Activated CD8-positive, alpha-beta memory T cell treated with anti-CD3 and anti-CD28 coated beads for 24 hours (primary cell): ENCODE measurements at regions not wholly inside any gene's neighbourhood (a gene's known extent, or its start where the extent isn't known, plus 50 kb on each side); places are given as distances from the start of the nearest gene placed in this dataset.

Experiments
- DNase-seq: peaks from one replicate; pipeline ENCODE4 v3.0.0-alpha.2; 2020

DNA sequence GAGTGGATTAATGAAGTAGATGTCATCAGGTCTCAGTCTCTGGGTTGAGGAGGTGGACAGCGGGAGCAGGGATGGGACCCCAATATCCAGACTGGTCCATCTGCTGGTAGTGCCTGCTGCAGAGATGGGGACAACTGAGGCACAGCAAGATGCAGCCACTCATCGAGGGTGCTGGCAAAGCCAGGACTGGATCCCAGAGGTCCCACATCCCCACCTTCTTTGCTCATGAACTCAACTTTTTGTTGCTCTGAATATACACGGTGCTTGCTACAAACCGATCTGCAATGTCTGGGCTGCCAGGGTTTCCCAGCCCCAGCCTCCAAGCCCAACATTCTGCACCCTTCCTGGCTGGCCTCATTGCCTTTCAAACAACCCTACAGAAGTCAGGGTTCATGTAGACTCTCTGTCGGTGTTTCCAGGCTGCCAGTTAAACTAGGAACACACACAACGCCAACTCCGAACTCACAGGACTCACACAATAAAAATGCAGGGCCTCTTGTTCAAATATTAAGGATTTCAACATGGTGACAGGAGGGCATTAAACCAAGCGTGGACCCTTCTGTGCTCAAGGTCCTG, 168.2 kb downstream of the MN1 start:
- DNase-seq, result no peak

DNA sequence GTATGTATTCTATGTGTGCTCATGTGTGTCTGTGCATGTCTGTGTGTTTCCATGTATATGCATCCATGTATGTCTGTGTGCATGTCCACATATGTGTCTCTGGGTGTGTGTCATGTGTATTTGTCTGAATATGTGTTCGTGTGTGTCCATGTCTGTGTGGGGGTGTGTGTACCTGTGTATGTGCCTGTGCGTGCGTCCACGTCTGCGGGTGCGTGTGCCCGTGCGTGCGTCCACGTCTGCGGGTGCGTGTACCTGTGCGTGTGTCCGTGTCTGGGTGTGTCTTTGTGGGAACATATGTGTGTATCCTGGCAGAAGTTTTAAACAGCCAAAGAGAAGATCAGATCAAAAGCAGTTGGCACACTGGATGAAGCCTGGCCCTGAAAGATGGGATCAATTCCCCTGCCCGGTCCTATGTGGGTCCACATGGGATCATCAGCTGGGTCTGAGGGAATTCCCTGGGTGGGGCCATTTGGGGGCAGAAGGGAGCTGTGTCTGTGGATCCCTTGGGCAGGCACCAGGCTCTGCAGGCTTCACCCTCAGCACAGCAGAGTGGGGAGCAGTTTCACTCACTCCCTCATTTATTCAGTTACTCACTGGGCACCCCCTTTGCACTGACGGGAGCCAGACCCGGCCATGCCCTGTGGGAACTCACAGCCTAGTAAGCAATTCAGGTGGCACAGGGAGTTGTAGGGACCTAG, 167.4 kb downstream of the MN1 start:
- no peak for DNase-seq

GRCh38 chr22:27635435-27635834, 166.1 kb downstream of the MN1 start:
- no peak for DNase-seq

GRCh38 chr22:27635852-27636251, 165.7 kb downstream of the MN1 start:
- no peak for DNase-seq

DNA sequence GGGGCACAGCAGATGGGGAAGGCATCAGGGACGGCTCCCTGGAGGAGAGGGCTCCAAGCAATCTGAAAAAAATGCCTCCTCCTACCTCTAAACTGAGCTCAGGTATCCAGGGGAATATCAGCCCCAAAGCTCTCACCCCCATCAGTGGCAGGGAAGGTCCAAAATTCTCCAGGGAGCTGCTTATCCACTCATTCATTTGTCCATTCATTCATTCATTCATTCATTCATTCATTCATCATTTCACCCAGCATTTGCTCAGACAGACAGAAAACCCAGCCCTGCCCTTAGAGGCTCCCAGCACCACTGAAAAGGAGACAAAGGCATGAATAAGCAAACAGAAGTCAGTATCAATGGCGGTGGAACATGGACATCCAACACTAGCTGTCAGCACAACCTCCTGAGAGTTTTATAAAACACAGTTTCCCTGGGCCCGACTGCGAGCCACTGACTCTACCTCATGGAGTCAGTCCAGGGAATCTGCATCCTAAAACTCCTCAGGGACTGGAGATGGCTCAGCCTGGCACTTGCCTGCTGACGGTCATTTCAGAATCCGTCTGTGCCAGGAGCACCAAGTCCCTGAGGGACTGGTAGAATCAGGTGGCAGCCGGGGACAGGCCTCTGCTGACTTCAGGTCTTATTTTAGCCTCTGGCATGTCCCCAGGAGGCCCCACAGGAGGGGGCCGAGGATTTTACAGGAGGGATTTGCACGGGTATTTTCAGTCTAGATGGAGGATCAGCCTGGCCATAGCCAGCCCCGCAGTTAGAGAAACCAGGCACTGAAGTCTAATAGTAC, 164.6 kb downstream of the MN1 start:
- no peak for DNase-seq

DNA sequence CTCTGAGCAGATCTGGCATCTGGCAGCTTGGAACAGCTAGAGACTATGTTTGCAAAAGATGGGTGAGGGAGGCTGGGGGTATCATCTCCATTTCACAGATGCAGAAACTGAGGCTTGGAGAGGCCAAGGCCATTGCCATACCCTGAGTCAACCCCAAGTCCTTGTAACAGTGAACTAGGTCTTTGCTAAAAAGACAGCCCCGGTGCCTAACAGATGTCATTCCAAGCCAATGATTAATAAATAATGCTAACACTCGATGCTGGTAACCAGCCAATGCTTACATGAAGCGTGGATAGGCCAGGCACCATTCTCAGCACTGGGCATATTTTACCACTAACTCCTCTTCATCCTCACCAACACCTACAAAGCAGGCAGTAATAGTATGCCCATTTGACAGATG, 164.0 kb downstream of the MN1 start:
- DNase-seq, result no peak

DNA sequence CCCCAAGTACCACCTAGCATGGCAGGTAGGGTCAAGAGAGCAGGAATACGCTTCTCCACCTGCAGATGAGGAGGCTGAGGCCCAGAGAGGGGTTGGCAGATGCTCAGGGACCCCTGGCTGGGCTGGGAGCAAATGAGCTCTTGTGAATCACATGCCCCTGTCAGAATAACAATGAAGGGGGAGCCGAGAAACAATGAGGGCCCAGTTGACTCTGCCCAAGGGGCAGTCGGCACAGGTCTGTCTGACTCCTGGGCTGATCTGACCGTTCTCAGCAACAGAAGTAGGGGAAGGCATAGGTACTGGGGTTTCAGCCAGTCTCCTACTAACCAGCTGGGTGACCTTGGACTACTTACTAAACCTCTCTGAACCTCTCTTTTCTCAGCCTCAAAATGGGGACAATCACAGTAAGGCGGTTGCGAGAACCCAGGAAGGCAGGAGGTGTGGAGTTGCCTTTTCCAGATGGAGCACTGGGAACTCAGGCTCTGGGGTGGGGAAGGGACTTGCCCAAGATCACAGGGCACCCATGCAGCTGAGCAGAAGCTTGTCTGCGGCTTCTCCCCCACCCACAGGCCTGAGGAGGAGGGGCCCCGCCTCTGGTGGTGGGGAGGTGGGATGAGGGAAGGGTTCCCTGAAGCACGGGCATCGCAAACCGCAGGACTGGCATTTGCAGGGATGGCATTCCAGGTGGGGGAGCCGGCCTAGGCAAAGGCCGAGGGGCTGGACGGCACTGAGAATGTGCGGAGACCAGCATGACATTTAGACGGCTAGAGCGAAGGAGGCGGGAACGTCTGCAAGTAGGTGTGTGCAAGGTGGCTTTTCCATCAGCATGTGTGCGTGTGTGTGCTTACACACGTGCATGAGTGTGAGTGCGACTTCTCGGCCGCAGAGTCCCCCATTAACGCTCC, 163.0 kb downstream of the MN1 start:
- DNase-seq, result no peak

DNA sequence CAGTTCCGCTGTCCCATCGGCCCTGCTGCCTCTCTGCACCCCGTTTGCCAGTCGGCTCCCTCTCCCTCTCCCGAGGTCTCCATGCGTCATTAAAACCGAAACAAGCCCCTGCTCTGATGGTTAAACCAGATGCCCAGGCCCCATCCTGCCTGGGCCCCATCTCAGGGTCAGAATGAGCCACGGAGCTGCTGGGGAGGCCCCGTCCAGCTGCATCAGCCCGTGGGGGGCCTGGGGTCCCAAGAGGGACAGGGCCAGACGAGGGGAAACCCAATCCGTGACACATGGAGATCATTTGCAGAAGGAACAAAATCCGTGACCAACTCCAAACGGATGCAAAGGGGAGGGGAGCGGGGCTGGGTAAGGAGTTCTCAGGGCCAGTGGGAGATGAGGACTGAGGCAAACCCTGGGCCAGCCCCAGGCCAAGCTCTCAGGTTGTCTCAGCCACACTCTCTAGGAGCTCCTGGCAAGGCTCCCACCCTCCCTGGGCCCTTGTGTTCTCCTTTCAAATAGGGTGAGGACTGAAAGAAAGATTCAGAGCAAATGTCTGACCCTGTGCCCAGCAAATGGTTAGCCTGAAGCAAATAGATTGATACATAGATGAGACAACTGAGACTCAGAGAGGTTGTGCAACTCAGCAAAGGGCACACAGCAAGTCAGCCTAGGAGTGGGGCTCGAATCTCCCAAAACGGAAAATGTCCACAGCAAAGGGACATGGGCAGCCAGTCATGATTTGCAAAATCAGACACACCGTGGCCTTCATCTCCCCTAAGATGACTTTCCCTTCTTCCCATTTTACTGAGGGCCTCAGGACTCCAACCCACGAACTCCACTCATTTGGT, 162.1 kb downstream of the MN1 start:
- no peak for DNase-seq

GRCh38 chr22:27641049-27641795, 160.3 kb downstream of the MN1 start:
- DNase-seq, result no peak

- no peak for DNase-seq
Observed at GRCh38 chr22:27642104-27642800, 159.3 kb downstream of the MN1 start.

DNA sequence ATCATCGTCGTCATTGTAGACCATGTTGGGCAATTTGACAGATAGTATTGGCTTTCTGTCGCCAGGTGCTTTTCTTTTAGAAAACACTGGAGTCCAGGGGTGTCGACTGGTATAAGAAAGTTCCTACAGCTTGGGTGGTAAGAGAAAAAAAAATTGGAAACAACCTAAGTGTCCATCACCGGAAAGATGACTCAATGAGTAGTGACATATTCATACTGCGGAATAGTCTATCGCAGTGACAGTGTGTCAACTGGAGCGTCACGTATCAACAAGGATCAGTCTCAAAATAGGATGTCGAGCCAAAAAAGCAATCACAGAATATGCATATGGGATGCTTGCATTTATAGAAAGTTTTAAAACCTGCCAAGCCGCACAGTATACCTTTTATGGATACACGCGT, 157.6 kb downstream of the MN1 start:
- DNase-seq, result no peak

GRCh38 chr22:27644566-27644965, 157.0 kb downstream of the MN1 start:
- no peak for DNase-seq

- DNase-seq, result no peak
Observed at GRCh38 chr22:27647540-27647939, 154.0 kb downstream of the MN1 start.

- DNase-seq, result no peak
Observed at GRCh38 chr22:27648074-27648473, 153.5 kb downstream of the MN1 start.

- DNase-seq, result no peak
Observed at GRCh38 chr22:27648853-27649252, 152.7 kb downstream of the MN1 start.

- DNase-seq, result no peak
Observed at GRCh38 chr22:27650572-27650971, 151.0 kb downstream of the MN1 start.

DNA sequence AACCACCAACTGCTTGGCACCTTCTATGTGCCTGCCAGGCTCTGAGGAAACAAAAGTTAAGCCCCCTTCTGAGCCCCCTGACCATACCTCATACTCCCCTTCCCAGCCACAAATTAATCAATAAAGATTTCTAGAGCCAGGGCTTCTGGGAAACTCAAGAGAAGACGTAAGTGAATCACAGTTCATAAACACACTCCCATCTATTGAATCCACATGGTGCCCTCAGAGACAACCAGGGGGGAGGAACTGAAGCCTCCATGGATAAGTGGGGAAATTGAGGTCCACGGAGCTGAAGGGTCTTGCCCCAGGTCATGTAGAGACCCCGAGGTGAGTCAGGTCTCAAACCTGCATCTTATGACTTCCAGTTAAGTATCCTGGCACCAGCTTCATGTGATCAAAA, 150.6 kb downstream of the MN1 start:
- no peak for DNase-seq

GRCh38 chr22:27651486-27651885, 150.1 kb downstream of the MN1 start:
- no peak for DNase-seq

GRCh38 chr22:27654546-27655445, 146.8 kb downstream of the MN1 start:
- no peak for DNase-seq
